ENCODE measurements at regions not wholly inside any gene's neighbourhood (a gene's known extent, or its start where the extent isn't known, plus 50 kb on each side); places are given as distances from the start of the nearest gene placed in this dataset.

DNA sequence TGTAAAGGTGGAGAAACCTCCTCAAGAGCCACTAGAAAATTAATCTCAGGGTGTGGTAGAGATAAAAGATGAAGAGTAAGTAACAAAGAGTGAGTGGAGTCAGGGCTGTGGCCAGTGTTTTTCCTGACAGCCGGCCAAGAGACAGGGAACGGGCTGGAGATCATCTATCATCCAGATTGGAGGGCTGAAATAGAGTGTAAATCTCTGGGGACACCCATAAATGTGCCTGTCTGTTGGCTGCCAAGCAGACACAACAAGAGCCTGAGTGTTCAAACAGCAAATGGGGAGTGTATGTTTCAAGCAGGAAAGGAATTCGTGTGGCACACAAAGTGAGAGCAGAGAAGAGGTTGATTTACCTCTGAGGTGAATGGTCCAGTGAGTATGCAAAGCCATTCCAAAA is 326.4 kb upstream of the KHDRBS2 start:
- TF ChIP-seq EZH2 (IDR thresholded peaks at IDR 0.05), result no peak
- TF ChIP-seq POLR2AphosphoS5 (IDR thresholded peaks at IDR 0.05; ENCODE audit: borderline replicate concordance, low read depth, low read length), result no peak
- no peak for TF ChIP-seq FOXP2 (optimal IDR thresholded peaks at IDR 0.05; ENCODE audit: control extremely low read depth, extremely low read length, insufficient read depth)
